Urinary bladder (tissue), 3 donors: ENCODE measurements at regions not wholly inside any gene's neighbourhood (a gene's known extent, or its start where the extent isn't known, plus 50 kb on each side); places are given as distances from the start of the nearest gene placed in this dataset.
"Not testable (repeated sequence)": the region's sequence is repeated elsewhere in the genome, so short reads cannot be mapped to it uniquely, and the experiment has no call there.

ENCODE experiments used
- DNase-seq: peaks from one replicate; pipeline ENCODE4 v3.0.0-alpha.2; 2015; ENCODE audit errors: extremely low spot score
- H3K27ac ChIP-seq: one replicate; pipeline ENCODE4 v1.5.1; 2013; ENCODE audit warnings: low read depth, mild to moderate bottlenecking, moderate library complexity
- H3K36me3 ChIP-seq: one replicate; pipeline ENCODE4 v1.6.1; 2013; ENCODE audit warnings: mild to moderate bottlenecking, moderate library complexity; ENCODE audit not compliant: insufficient read depth
- H3K4me1 ChIP-seq: one replicate; pipeline ENCODE4 v1.6.1; 2013; ENCODE audit warnings: mild to moderate bottlenecking, moderate library complexity; ENCODE audit not compliant: insufficient read depth
- H3K4me3 ChIP-seq: one replicate; pipeline ENCODE4 v1.5.1; 2013; ENCODE audit warnings: low read depth, low read length
- WGBS: extraction: QIAGEN DNeasy Blood & Tissue Kit; methylation state at CpG from one replicate; pipeline ENCODE4 v1.1.7; 2013; 5-methylcytosine and 5-hydroxymethylcytosine counted together
- donor health status: healthy with polysubstance abuse.
- donor health status: healthy.

- Histone ChIP-seq H3K4me1 (no peaks in the 10 kb centered on the region), H3K36me3 (no peaks in the 10 kb centered on the region), H3K4me3 (no peak overlapping the region), H3K27ac (no peak overlapping the region)
- 54% methylated on average over 4 of the region's 4 CpGs for WGBS
- no peak for DNase-seq
Observed at GRCh38 chr4:151582098-151582497, 173.1 kb downstream of the FHIP1A start.

GRCh38 chr4:151583157-151583914 lies 174.4 kb downstream of the FHIP1A start:
- DNase-seq = no peak
- 75% methylated on average over 4 of the region's 4 CpGs for WGBS

GRCh38 chr4:151584101-151584500 lies 175.1 kb downstream of the FHIP1A start:
- Histone ChIP-seq H3K27ac (no peak overlapping the region), H3K4me3 (no peak overlapping the region), H3K4me1 (no peaks in the 10 kb centered on the region), H3K36me3 (no peaks in the 10 kb centered on the region)
- DNase-seq = no peak

More at GRCh38 chr4:151583157-151583914, 174.4 kb downstream of the FHIP1A start:
- H3K4me1 ChIP-seq = no peaks in the 10 kb centered on the region
- no peak overlapping the region for H3K4me3 ChIP-seq
- H3K36me3 ChIP-seq = no peaks in the 10 kb centered on the region
- H3K27ac ChIP-seq = peak overlapping the region; percentile 10

- H3K4me3 ChIP-seq, H3K36me3 ChIP-seq, H3K4me1 ChIP-seq, H3K27ac ChIP-seq, DNase-seq: not testable (repeated sequence)
- 97% methylated on average over 1 of the region's 1 CpG for WGBS
Observed at GRCh38 chr4:151595629-151596028, 165.2 kb downstream of the GATB start.

GRCh38 chr4:151597691-151598090 lies 163.1 kb downstream of the GATB start:
- not testable (repeated sequence) for H3K4me1 ChIP-seq, DNase-seq, H3K27ac ChIP-seq, H3K4me3 ChIP-seq, H3K36me3 ChIP-seq
- WGBS = 61% methylated on average over 8 of the region's 8 CpGs

GRCh38 chr4:151599863-151600262 lies 160.9 kb downstream of the GATB start:
- WGBS = 97% methylated on average over 2 of the region's 2 CpGs
- DNase-seq = no peak
- Histone ChIP-seq H3K36me3 (no peaks in the 10 kb centered on the region), H3K27ac (no peak overlapping the region), H3K4me1 (no peaks in the 10 kb centered on the region), H3K4me3 (no peak overlapping the region)

- H3K36me3 ChIP-seq = no peaks in the 10 kb centered on the region
- no peak for DNase-seq
- 87% methylated on average over 3 of the region's 3 CpGs for WGBS
- H3K4me1 ChIP-seq = no peaks in the 10 kb centered on the region
- no peak overlapping the region for H3K27ac ChIP-seq
- no peak overlapping the region for H3K4me3 ChIP-seq
Observed at GRCh38 chr4:151600432-151600831, 160.4 kb downstream of the GATB start.

- H3K27ac ChIP-seq = no peak overlapping the region
- H3K4me3 ChIP-seq = no peak overlapping the region
- no peaks in the 10 kb centered on the region for H3K4me1 ChIP-seq
- DNase-seq = no peak
- no peaks in the 10 kb centered on the region for H3K36me3 ChIP-seq
- WGBS = 71% methylated on average over 2 of the region's 2 CpGs
Observed at GRCh38 chr4:151603377-151603776, 157.4 kb downstream of the GATB start.

GRCh38 chr4:151604238-151604637 lies 156.6 kb downstream of the GATB start:
- Histone ChIP-seq H3K4me1 (no peaks in the 10 kb centered on the region), H3K27ac (no peak overlapping the region), H3K36me3 (no peaks in the 10 kb centered on the region), H3K4me3 (no peak overlapping the region)
- WGBS = 85% methylated on average over 5 of the region's 5 CpGs
- no peak for DNase-seq

- Histone ChIP-seq H3K36me3 (no peaks in the 10 kb centered on the region), H3K27ac (no peak overlapping the region), H3K4me1 (no peaks in the 10 kb centered on the region), H3K4me3 (no peak overlapping the region)
- 80% methylated on average over 2 of the region's 2 CpGs for WGBS
- no peak for DNase-seq
Observed at GRCh38 chr4:151605215-151605614, 155.6 kb downstream of the GATB start.

GRCh38 chr4:151606061-151606460 lies 154.7 kb downstream of the GATB start:
- DNase-seq = no peak
- Histone ChIP-seq H3K27ac (no peak overlapping the region), H3K4me3 (no peak overlapping the region), H3K4me1 (no peaks in the 10 kb centered on the region), H3K36me3 (no peaks in the 10 kb centered on the region)
- WGBS = 35% methylated on average over 5 of the region's 5 CpGs

GRCh38 chr4:151610229-151610628 lies 150.6 kb downstream of the GATB start:
- Histone ChIP-seq H3K4me3 (no peak overlapping the region), H3K27ac (no peak overlapping the region), H3K4me1 (no peaks in the 10 kb centered on the region), H3K36me3 (no peaks in the 10 kb centered on the region)
- no peak for DNase-seq

- no peak overlapping the region for H3K27ac ChIP-seq
- H3K4me1 ChIP-seq = no peaks in the 10 kb centered on the region
- no peak for DNase-seq
- H3K4me3 ChIP-seq = no peak overlapping the region
- no peaks in the 10 kb centered on the region for H3K36me3 ChIP-seq
Observed at GRCh38 chr4:151611960-151612359, 148.8 kb downstream of the GATB start.

GRCh38 chr4:151613290-151613689 lies 147.5 kb downstream of the GATB start:
- Histone ChIP-seq H3K4me3 (no peak overlapping the region), H3K27ac (no peak overlapping the region), H3K36me3 (no peaks in the 10 kb centered on the region), H3K4me1 (no peaks in the 10 kb centered on the region)
- 71% methylated on average over 3 of the region's 3 CpGs for WGBS
- DNase-seq = no peak

- Histone ChIP-seq H3K36me3 (no peaks in the 10 kb centered on the region), H3K27ac (no peak overlapping the region), H3K4me3 (no peak overlapping the region), H3K4me1 (no peaks in the 10 kb centered on the region)
- 46% methylated on average over 2 of the region's 2 CpGs for WGBS
- DNase-seq = no peak
Observed at GRCh38 chr4:151614561-151614960, 146.2 kb downstream of the GATB start.
